Thyroid gland (tissue), 4 donors: ENCODE measurements at regions not wholly inside any gene's neighbourhood (a gene's known extent, or its start where the extent isn't known, plus 50 kb on each side); places are given as distances from the start of the nearest gene placed in this dataset.

Source experiments
- POLR2A ChIP-seq, 2 donors: fragments of 450-650 bp; IDR thresholded peaks; one replicate each; pipeline ENCODE4 v1.6.1; 2017; ENCODE audit warnings: antibody characterized with exemption in 2 of 2, mild to moderate bottlenecking in 2 of 2, moderate library complexity in 1 of 2
- TF ChIP-seq, protein P1 (sequence below), 6 experiments: fragments of 200-600 bp in 3 of 6; fragments of 450-650 bp in 3 of 6; sonication (generic) in 3 of 6; IDR thresholded peaks; one replicate each; pipeline ENCODE4 v1.5.1; 2016 to 2019; ENCODE audit warnings: antibody characterized with exemption in 6 of 6, mild to moderate bottlenecking in 2 of 6, inconsistent platforms in 1 of 6, moderate library complexity in 1 of 6

DNA sequence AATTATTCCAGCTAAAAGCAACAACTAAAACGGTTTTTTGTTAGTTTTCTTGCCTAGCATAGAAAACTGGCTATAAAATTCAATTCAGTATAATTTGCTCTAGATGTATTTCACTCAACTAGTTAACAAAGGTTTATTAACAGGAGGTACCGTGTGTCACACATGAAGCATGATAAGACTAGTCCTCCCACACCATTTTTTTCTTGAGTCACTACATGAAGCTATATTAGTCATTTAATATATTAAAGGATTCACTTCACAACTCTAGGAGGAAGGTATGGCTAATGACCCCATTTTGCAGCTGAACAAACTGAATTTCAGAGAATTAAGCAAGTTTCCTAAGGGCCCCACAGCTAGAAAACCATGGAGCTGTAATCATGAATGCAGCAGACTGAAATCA lies 307.8 kb upstream of the USP25 start:
- TF ChIP-seq, protein P1, sequence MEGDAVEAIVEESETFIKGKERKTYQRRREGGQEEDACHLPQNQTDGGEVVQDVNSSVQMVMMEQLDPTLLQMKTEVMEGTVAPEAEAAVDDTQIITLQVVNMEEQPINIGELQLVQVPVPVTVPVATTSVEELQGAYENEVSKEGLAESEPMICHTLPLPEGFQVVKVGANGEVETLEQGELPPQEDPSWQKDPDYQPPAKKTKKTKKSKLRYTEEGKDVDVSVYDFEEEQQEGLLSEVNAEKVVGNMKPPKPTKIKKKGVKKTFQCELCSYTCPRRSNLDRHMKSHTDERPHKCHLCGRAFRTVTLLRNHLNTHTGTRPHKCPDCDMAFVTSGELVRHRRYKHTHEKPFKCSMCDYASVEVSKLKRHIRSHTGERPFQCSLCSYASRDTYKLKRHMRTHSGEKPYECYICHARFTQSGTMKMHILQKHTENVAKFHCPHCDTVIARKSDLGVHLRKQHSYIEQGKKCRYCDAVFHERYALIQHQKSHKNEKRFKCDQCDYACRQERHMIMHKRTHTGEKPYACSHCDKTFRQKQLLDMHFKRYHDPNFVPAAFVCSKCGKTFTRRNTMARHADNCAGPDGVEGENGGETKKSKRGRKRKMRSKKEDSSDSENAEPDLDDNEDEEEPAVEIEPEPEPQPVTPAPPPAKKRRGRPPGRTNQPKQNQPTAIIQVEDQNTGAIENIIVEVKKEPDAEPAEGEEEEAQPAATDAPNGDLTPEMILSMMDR (IDR thresholded peaks at IDR 0.05): no peak
- TF ChIP-seq POLR2A (IDR thresholded peaks at IDR 0.05): no peak
